ENCODE measurements at regions not wholly inside any gene's neighbourhood (a gene's known extent, or its start where the extent isn't known, plus 50 kb on each side); places are given as distances from the start of the nearest gene placed in this dataset.

GRCh38 chr13:53160211-53160610, 131.6 kb downstream of the OLFM4 start:
- H3K4me3 ChIP-seq: no peak overlapping the region
- intact Hi-C loops (cut with DNase I): no loop called here
- TF ChIP-seq POLR2A (IDR thresholded peaks at IDR 0.05): no peak
- no peak for TF ChIP-seq CTCF (IDR thresholded peaks at IDR 0.05)
- H3K4me1 ChIP-seq: no peaks in the 10 kb centered on the region
- 46 to 52% (median 49%) methylated on average over 7 of the region's 7 CpGs for WGBS, 4 donors
- DNase-seq (no peak), ATAC-seq (no peak)
- no peaks in the 10 kb centered on the region for H3K36me3 ChIP-seq
- no peak overlapping the region for H3K27ac ChIP-seq
- peaks cover 0 to 13% (median 0%) of the 10 kb centered on the region in 9 donors for H3K27me3 ChIP-seq
- peaks cover 0 to 13% (median 0%) of the 10 kb centered on the region in 12 donors for H3K9me3 ChIP-seq

GRCh38 chr13:53161251-53161650, 132.6 kb downstream of the OLFM4 start:
- H3K4me3 ChIP-seq: no peak overlapping the region
- DNase-seq (no peak), ATAC-seq (no peak)
- H3K27me3 ChIP-seq: peaks cover 0 to 20% (median 0%) of the 10 kb centered on the region in 9 donors
- WGBS, 4 donors: 42 to 61% (median 51%) methylated on average over 1 of the region's 1 CpG
- H3K4me1 ChIP-seq: no peaks in the 10 kb centered on the region
- H3K9me3 ChIP-seq: peaks cover 0 to 13% (median 0%) of the 10 kb centered on the region in 12 donors
- intact Hi-C loops (cut with DNase I): no loop called here
- no peaks in the 10 kb centered on the region for H3K36me3 ChIP-seq
- no peak overlapping the region for H3K27ac ChIP-seq
- TF ChIP-seq POLR2A (IDR thresholded peaks at IDR 0.05) (no peak), CTCF (IDR thresholded peaks at IDR 0.05) (no peak)

GRCh38 chr13:53165261-53165660, 136.6 kb downstream of the OLFM4 start:
- Histone ChIP-seq H3K27me3 (peaks cover 0 to 28% (median 0%) of the 10 kb centered on the region in 9 donors), H3K27ac (no peak overlapping the region), H3K36me3 (no peaks in the 10 kb centered on the region), H3K4me3 (no peak overlapping the region), H3K4me1 (no peaks in the 10 kb centered on the region), H3K9me3 (no peaks in the 10 kb centered on the region)
- WGBS, 4 donors: 36 to 42% (median 38%) methylated on average over 4 of the region's 4 CpGs
- ATAC-seq (no peak), DNase-seq (no peak)
- intact Hi-C loops (cut with DNase I): no loop called here
- TF ChIP-seq CTCF (IDR thresholded peaks at IDR 0.05) (no peak), POLR2A (IDR thresholded peaks at IDR 0.05) (no peak)

- Histone ChIP-seq H3K36me3 (no peaks in the 10 kb centered on the region), H3K27me3 (peaks cover 0 to 16% (median 0%) of the 10 kb centered on the region in 9 donors), H3K4me1 (no peaks in the 10 kb centered on the region), H3K27ac (no peak overlapping the region), H3K4me3 (no peak overlapping the region), H3K9me3 (no peaks in the 10 kb centered on the region)
- intact Hi-C loops (cut with DNase I): no loop called here
- TF ChIP-seq CTCF (IDR thresholded peaks at IDR 0.05): no peak
- ATAC-seq (no peak), DNase-seq (no peak)
- WGBS, 4 donors: 39 to 57% (median 46%) methylated on average over 3 of the region's 3 CpGs
Measured at GRCh38 chr13:53167561-53167960, 138.9 kb downstream of the OLFM4 start.
